ENCODE measurements at regions not wholly inside any gene's neighbourhood (a gene's known extent, or its start where the extent isn't known, plus 50 kb on each side); places are given as distances from the start of the nearest gene placed in this dataset.

- Histone ChIP-seq H3K79me2 (ENCODE audit: control insufficient read depth, low read length) (no peaks in the 10 kb centered on the region), H3F3A (ENCODE audit: control insufficient read depth, insufficient read depth) (no peaks in the 10 kb centered on the region), H3K9me2 (replicated peaks; ENCODE audit: control insufficient read depth, low read length) (no peaks in the 10 kb centered on the region), H3K4me2 (ENCODE audit: low read length) (no peak overlapping the region), H3K4me1 (ENCODE audit: control insufficient read depth, low read length) (no peaks in the 10 kb centered on the region), H4K20me1 (ENCODE audit: control insufficient read depth, insufficient read depth, low read depth, low read length) (no peaks in the 10 kb centered on the region), H3K36me3 (ENCODE audit: control insufficient read depth, low read length) (no peaks in the 10 kb centered on the region), H3K4me3 (ENCODE audit: low read length) (no peak overlapping the region), H3K27ac (ENCODE audit: low read depth, low read length) (no peak overlapping the region), H3K27me3 (ENCODE audit: control insufficient read depth, low read length) (no peaks in the 10 kb centered on the region), H3K9me3 (ENCODE audit: control insufficient read depth, insufficient read depth, low read length) (no peaks in the 10 kb centered on the region)
- no peak for TF ChIP-seq EZH2phosphoT487 (IDR thresholded peaks at IDR 0.05; ENCODE audit: borderline replicate concordance, low read length)
- TF ChIP-seq, protein P1, sequence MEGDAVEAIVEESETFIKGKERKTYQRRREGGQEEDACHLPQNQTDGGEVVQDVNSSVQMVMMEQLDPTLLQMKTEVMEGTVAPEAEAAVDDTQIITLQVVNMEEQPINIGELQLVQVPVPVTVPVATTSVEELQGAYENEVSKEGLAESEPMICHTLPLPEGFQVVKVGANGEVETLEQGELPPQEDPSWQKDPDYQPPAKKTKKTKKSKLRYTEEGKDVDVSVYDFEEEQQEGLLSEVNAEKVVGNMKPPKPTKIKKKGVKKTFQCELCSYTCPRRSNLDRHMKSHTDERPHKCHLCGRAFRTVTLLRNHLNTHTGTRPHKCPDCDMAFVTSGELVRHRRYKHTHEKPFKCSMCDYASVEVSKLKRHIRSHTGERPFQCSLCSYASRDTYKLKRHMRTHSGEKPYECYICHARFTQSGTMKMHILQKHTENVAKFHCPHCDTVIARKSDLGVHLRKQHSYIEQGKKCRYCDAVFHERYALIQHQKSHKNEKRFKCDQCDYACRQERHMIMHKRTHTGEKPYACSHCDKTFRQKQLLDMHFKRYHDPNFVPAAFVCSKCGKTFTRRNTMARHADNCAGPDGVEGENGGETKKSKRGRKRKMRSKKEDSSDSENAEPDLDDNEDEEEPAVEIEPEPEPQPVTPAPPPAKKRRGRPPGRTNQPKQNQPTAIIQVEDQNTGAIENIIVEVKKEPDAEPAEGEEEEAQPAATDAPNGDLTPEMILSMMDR (IDR thresholded peaks at IDR 0.05; ENCODE audit: low read depth, low read length, poor library complexity, severe bottlenecking), result no peak
Measured at GRCh38 chr10:10772874-10773508, 244.7 kb upstream of the CELF2 start.

GRCh38 chr10:10774416-10774815 lies 243.3 kb upstream of the CELF2 start:
- Histone ChIP-seq H3K4me2 (ENCODE audit: low read length) (no peak overlapping the region), H3K36me3 (ENCODE audit: control insufficient read depth, low read length) (no peaks in the 10 kb centered on the region), H3K27me3 (ENCODE audit: control insufficient read depth, low read length) (no peaks in the 10 kb centered on the region), H3F3A (ENCODE audit: control insufficient read depth, insufficient read depth) (no peaks in the 10 kb centered on the region), H3K79me2 (ENCODE audit: control insufficient read depth, low read length) (no peaks in the 10 kb centered on the region), H3K9me3 (ENCODE audit: control insufficient read depth, insufficient read depth, low read length) (no peaks in the 10 kb centered on the region), H4K20me1 (ENCODE audit: control insufficient read depth, insufficient read depth, low read depth, low read length) (no peaks in the 10 kb centered on the region), H3K4me1 (ENCODE audit: control insufficient read depth, low read length) (no peaks in the 10 kb centered on the region), H3K27ac (ENCODE audit: low read depth, low read length) (no peak overlapping the region), H3K4me3 (ENCODE audit: low read length) (no peak overlapping the region), H3K9me2 (replicated peaks; ENCODE audit: control insufficient read depth, low read length) (no peaks in the 10 kb centered on the region)
- TF ChIP-seq EZH2phosphoT487 (IDR thresholded peaks at IDR 0.05; ENCODE audit: borderline replicate concordance, low read length), result no peak
- TF ChIP-seq, protein P1 (IDR thresholded peaks at IDR 0.05; ENCODE audit: low read depth, low read length, poor library complexity, severe bottlenecking), result no peak

GRCh38 chr10:10776363-10776762 lies 241.3 kb upstream of the CELF2 start:
- H3K27ac ChIP-seq (ENCODE audit: low read depth, low read length), result no peak overlapping the region
- H3K36me3 ChIP-seq (ENCODE audit: control insufficient read depth, low read length), result no peaks in the 10 kb centered on the region
- no peaks in the 10 kb centered on the region for H3K9me3 ChIP-seq (ENCODE audit: control insufficient read depth, insufficient read depth, low read length)
- no peak overlapping the region for H3K4me2 ChIP-seq (ENCODE audit: low read length)
- no peaks in the 10 kb centered on the region for H3K4me1 ChIP-seq (ENCODE audit: control insufficient read depth, low read length)
- H3K27me3 ChIP-seq (ENCODE audit: control insufficient read depth, low read length), result no peaks in the 10 kb centered on the region
- no peak overlapping the region for H3K4me3 ChIP-seq (ENCODE audit: low read length)
- H3F3A ChIP-seq (ENCODE audit: control insufficient read depth, insufficient read depth), result no peaks in the 10 kb centered on the region
- H4K20me1 ChIP-seq (ENCODE audit: control insufficient read depth, insufficient read depth, low read depth, low read length), result no peaks in the 10 kb centered on the region
- TF ChIP-seq EZH2phosphoT487 (IDR thresholded peaks at IDR 0.05; ENCODE audit: borderline replicate concordance, low read length), result no peak
- TF ChIP-seq, protein P1 (IDR thresholded peaks at IDR 0.05; ENCODE audit: low read depth, low read length, poor library complexity, severe bottlenecking), result no peak
- no peaks in the 10 kb centered on the region for H3K79me2 ChIP-seq (ENCODE audit: control insufficient read depth, low read length)
- no peaks in the 10 kb centered on the region for H3K9me2 ChIP-seq (replicated peaks; ENCODE audit: control insufficient read depth, low read length)

Data from DOHH2 (cell line).